PFSK-1 (cell line): ENCODE measurements at regions not wholly inside any gene's neighbourhood (a gene's known extent, or its start where the extent isn't known, plus 50 kb on each side); places are given as distances from the start of the nearest gene placed in this dataset.

Source experiments
- FOXP2 ChIP-seq: optimal IDR thresholded peaks from 2 replicates; pipeline ENCODE3; 2011; ENCODE audit warnings: borderline replicate concordance, control low read depth, inconsistent platforms; ENCODE audit not compliant: insufficient read depth; ENCODE audit errors: extremely low read length, extremely low read depth
- POLR2AphosphoS5 ChIP-seq: IDR thresholded peaks from 2 replicates; pipeline ENCODE4 v1.6.1; 2012; ENCODE audit warnings: low read depth, mild to moderate bottlenecking, control low read depth, low read length, moderate library complexity
- REST ChIP-seq, 2 experiments: IDR thresholded peaks; 2 replicates each; pipeline versions ENCODE4 v1.6.1 to v1.8.0; 2011 to 2012; ENCODE audit warnings: low read depth in 2 of 2, low read length in 2 of 2, control low read depth in 1 of 2, inconsistent platforms in 1 of 2, mild to moderate bottlenecking in 1 of 2, moderate library complexity in 1 of 2; ENCODE audit not compliant: insufficient read depth in 1 of 2
- SIN3A ChIP-seq: IDR thresholded peaks from 2 replicates; pipeline ENCODE4 v1.6.1; 2012; ENCODE audit warnings: mild to moderate bottlenecking, low read length, moderate library complexity, borderline replicate concordance; ENCODE audit not compliant: insufficient read depth
- TAF1 ChIP-seq: IDR thresholded peaks from 2 replicates; pipeline ENCODE4 v1.6.1; 2012; ENCODE audit warnings: low read length, control low read depth, borderline replicate concordance; ENCODE audit not compliant: insufficient read depth

- TF ChIP-seq TAF1 (no peak), POLR2AphosphoS5 (no peak)
These were observed 149.6 kb upstream of the SEMA3E start for GRCh38 chr7:83798489-83798888.

GRCh38 chr7:83796760-83797159 lies 147.8 kb upstream of the SEMA3E start:
- TF ChIP-seq TAF1 (no peak), FOXP2 (no peak), POLR2AphosphoS5 (no peak), REST (IDR thresholded peaks at IDR 0.05; ENCODE audit: insufficient read depth in 1 of 2, low read depth in 2 of 2, low read length in 2 of 2) (no peak), SIN3A (no peak)

- TF ChIP-seq REST (IDR thresholded peaks at IDR 0.05; ENCODE audit: insufficient read depth in 1 of 2, low read depth in 2 of 2, low read length in 2 of 2) (no peak), SIN3A (no peak), TAF1 (no peak), FOXP2 (no peak), POLR2AphosphoS5 (no peak)
These were observed 145.9 kb upstream of the SEMA3E start for GRCh38 chr7:83794829-83795228.

GRCh38 chr7:83793558-83793957 lies 144.6 kb upstream of the SEMA3E start:
- TF ChIP-seq REST (IDR thresholded peaks at IDR 0.05; ENCODE audit: insufficient read depth in 1 of 2, low read depth in 2 of 2, low read length in 2 of 2) (no peak), TAF1 (no peak), SIN3A (no peak), FOXP2 (no peak)

GRCh38 chr7:83791737-83792136 lies 142.8 kb upstream of the SEMA3E start:
- TF ChIP-seq TAF1: no peak
- no peak for TF ChIP-seq FOXP2
- no peak for TF ChIP-seq REST (IDR thresholded peaks at IDR 0.05; ENCODE audit: insufficient read depth in 1 of 2, low read depth in 2 of 2, low read length in 2 of 2)
- TF ChIP-seq SIN3A: no peak
- TF ChIP-seq POLR2AphosphoS5: no peak
